HFFc6 (cell line): ENCODE measurements at regions not wholly inside any gene's neighbourhood (a gene's known extent, or its start where the extent isn't known, plus 50 kb on each side); places are given as distances from the start of the nearest gene placed in this dataset.

Experiments used
- DNase-seq: peaks from one replicate; pipeline ENCODE4 v3.0.0-alpha.2; 2018
- H3K27ac Mint-ChIP-seq: 2 replicates; pipeline ENCODE4 v1.8.0; 2020; ENCODE audit warnings: mild to moderate bottlenecking, mixed read lengths
- H3K27me3 Mint-ChIP-seq: 2 replicates; pipeline ENCODE4 v1.8.0; 2021; ENCODE audit warnings: mild to moderate bottlenecking, moderate library complexity, mixed read lengths; ENCODE audit not compliant: insufficient read depth
- H3K36me3 Mint-ChIP-seq: 2 replicates; pipeline ENCODE4 v1.8.0; 2021; ENCODE audit warnings: low read depth, mixed read lengths
- H3K4me1 Mint-ChIP-seq: 2 replicates; pipeline ENCODE4 v1.8.0; 2020; ENCODE audit warnings: low read depth, mixed read lengths
- H3K4me3 Mint-ChIP-seq: 2 replicates; pipeline ENCODE4 v1.8.0; 2020; ENCODE audit warnings: mild to moderate bottlenecking, moderate library complexity, mixed read lengths
- H3K9me3 Mint-ChIP-seq: 2 replicates; pipeline ENCODE4 v1.8.0; 2020; ENCODE audit warnings: mild to moderate bottlenecking, mixed read lengths
- CTCF ChIP-seq: fragments of 200-600 bp; sonication (generic); IDR thresholded peaks from 2 replicates; pipeline ENCODE4 v1.5.0; 2021; ENCODE audit warnings: antibody characterized with exemption, mild to moderate bottlenecking

- H3K36me3 Mint-ChIP-seq, result no peaks in the 10 kb centered on the region
- no peaks in the 10 kb centered on the region for H3K4me1 Mint-ChIP-seq
- peaks cover 27% of the 10 kb centered on the region for H3K9me3 Mint-ChIP-seq
- H3K27ac Mint-ChIP-seq, result no peak overlapping the region
- H3K4me3 Mint-ChIP-seq, result no peak overlapping the region
- no peak for DNase-seq
- no peaks in the 10 kb centered on the region for H3K27me3 Mint-ChIP-seq
- TF ChIP-seq CTCF, result no peak
Observed at GRCh38 chr11:81869351-81870065, 864.2 kb downstream of the FAM181B start.

- Mint-ChIP-seq H3K9me3 (peaks cover 33% of the 10 kb centered on the region), H3K4me3 (no peak overlapping the region), H3K27me3 (no peaks in the 10 kb centered on the region), H3K27ac (no peak overlapping the region), H3K4me1 (no peaks in the 10 kb centered on the region), H3K36me3 (no peaks in the 10 kb centered on the region)
- no peak for TF ChIP-seq CTCF
- DNase-seq, result no peak
Observed at GRCh38 chr11:81866896-81867295, 866.8 kb downstream of the FAM181B start.

GRCh38 chr11:81857386-81857785, 876.3 kb downstream of the FAM181B start:
- Mint-ChIP-seq H3K9me3 (peaks cover 36% of the 10 kb centered on the region), H3K27ac (no peak overlapping the region), H3K36me3 (no peaks in the 10 kb centered on the region; the same call in 1 of the 2 replicates), H3K4me3 (no peak overlapping the region), H3K27me3 (no peaks in the 10 kb centered on the region), H3K4me1 (no peaks in the 10 kb centered on the region)
- TF ChIP-seq CTCF, result no peak
- no peak for DNase-seq

- H3K9me3 Mint-ChIP-seq, result peaks cover 25% of the 10 kb centered on the region
- no peak for DNase-seq
- no peak for TF ChIP-seq CTCF
- no peak overlapping the region for H3K27ac Mint-ChIP-seq
- no peak overlapping the region for H3K4me3 Mint-ChIP-seq
- H3K4me1 Mint-ChIP-seq, result no peaks in the 10 kb centered on the region
- H3K27me3 Mint-ChIP-seq, result no peaks in the 10 kb centered on the region
- no peaks in the 10 kb centered on the region; the same call in 1 of the 2 replicates for H3K36me3 Mint-ChIP-seq
Observed at GRCh38 chr11:81853791-81854190, 879.9 kb downstream of the FAM181B start.

GRCh38 chr11:81852896-81853295, 880.8 kb downstream of the FAM181B start:
- no peaks in the 10 kb centered on the region; the same call in 1 of the 2 replicates for H3K36me3 Mint-ChIP-seq
- H3K4me3 Mint-ChIP-seq, result no peak overlapping the region
- no peak for DNase-seq
- H3K27me3 Mint-ChIP-seq, result no peaks in the 10 kb centered on the region
- H3K27ac Mint-ChIP-seq, result no peak overlapping the region
- TF ChIP-seq CTCF, result no peak
- no peaks in the 10 kb centered on the region for H3K4me1 Mint-ChIP-seq
- H3K9me3 Mint-ChIP-seq, result peaks cover 25% of the 10 kb centered on the region
